ENCODE measurements at regions not wholly inside any gene's neighbourhood (a gene's known extent, or its start where the extent isn't known, plus 50 kb on each side); places are given as distances from the start of the nearest gene placed in this dataset.

DNA sequence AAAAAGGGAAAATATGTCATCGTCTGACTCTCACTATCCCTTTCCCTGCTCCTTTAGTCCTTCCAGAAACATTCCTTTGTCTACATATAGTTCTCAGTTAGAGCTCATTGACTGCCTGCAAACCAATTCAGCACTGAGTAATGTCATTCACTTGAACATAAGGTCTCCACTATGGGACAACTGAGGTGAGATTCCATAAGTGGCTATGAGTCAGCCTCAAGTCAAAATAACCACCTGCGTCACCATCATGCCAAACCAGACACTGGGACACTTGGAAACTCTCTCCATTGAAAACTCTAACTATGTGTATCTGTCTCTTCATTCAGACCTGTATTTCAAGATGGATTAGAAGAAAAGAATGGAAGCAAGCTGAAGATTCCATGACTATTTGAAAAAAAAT lies 878.0 kb upstream of the PIK3C3 start:
- TF ChIP-seq, protein P1, sequence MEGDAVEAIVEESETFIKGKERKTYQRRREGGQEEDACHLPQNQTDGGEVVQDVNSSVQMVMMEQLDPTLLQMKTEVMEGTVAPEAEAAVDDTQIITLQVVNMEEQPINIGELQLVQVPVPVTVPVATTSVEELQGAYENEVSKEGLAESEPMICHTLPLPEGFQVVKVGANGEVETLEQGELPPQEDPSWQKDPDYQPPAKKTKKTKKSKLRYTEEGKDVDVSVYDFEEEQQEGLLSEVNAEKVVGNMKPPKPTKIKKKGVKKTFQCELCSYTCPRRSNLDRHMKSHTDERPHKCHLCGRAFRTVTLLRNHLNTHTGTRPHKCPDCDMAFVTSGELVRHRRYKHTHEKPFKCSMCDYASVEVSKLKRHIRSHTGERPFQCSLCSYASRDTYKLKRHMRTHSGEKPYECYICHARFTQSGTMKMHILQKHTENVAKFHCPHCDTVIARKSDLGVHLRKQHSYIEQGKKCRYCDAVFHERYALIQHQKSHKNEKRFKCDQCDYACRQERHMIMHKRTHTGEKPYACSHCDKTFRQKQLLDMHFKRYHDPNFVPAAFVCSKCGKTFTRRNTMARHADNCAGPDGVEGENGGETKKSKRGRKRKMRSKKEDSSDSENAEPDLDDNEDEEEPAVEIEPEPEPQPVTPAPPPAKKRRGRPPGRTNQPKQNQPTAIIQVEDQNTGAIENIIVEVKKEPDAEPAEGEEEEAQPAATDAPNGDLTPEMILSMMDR (IDR thresholded peaks at IDR 0.05; ENCODE audit: insufficient read depth, low read depth, low read length): no peak
- TF ChIP-seq EZH2 (IDR thresholded peaks at IDR 0.05; ENCODE audit: insufficient read depth, low read length): no peak
